Neural cell (in vitro differentiated cells): ENCODE measurements at regions not wholly inside any gene's neighbourhood (a gene's known extent, or its start where the extent isn't known, plus 50 kb on each side); places are given as distances from the start of the nearest gene placed in this dataset.

Experiments
- H2AFZ ChIP-seq: fragments of 200-600, 300-800 bp; sonication (generic), shearing (Covaris generic); 2 replicates; pipeline ENCODE4 v1.6.0; 2014; ENCODE audit warnings: low read depth, mild to moderate bottlenecking, antibody characterized with exemption, low read length, moderate library complexity
- H3F3A ChIP-seq: fragments of 200-600 bp; shearing (Covaris generic); 2 replicates; pipeline ENCODE4 v1.6.1; 2016; ENCODE audit warnings: mild to moderate bottlenecking, moderate library complexity, mixed read lengths, antibody characterized with exemption, low read length; ENCODE audit not compliant: insufficient read depth, poor library complexity, severe bottlenecking
- H3K27ac ChIP-seq: fragments of 200-600, 300-800 bp; sonication (generic), shearing (Covaris generic); 2 replicates; pipeline ENCODE4 v1.5.1; 2014; ENCODE audit warnings: mild to moderate bottlenecking, low read length, moderate library complexity
- H3K27me3 ChIP-seq: fragments of 300-800, 200-600 bp; sonication (generic), shearing (Covaris generic); 2 replicates; pipeline ENCODE4 v1.6.0; 2014; ENCODE audit warnings: mild to moderate bottlenecking, low read depth, low read length, moderate library complexity; ENCODE audit not compliant: insufficient read depth
- H3K36me3 ChIP-seq: fragments of 300-800, 200-600 bp; sonication (generic), shearing (Covaris generic); 2 replicates; pipeline ENCODE4 v1.5.1; 2014; ENCODE audit warnings: mild to moderate bottlenecking, antibody characterized with exemption, low read length, moderate library complexity; ENCODE audit not compliant: insufficient read depth
- H3K4me2 ChIP-seq: fragments of 300-800, 200-600 bp; sonication (generic), shearing (Covaris generic); 2 replicates; pipeline ENCODE4 v1.6.0; 2014; ENCODE audit warnings: mild to moderate bottlenecking, low read length
- H3K4me3 ChIP-seq: fragments of 300-800, 200-600 bp; sonication (generic), shearing (Covaris generic); 2 replicates; pipeline ENCODE4 v1.5.1; 2014; ENCODE audit warnings: mild to moderate bottlenecking, low read length, moderate library complexity
- H3K79me2 ChIP-seq: fragments of 200-600 bp; shearing (Covaris generic); replicated peaks from 2 replicates; pipeline ENCODE4 v1.6.0; 2014; ENCODE audit warnings: mild to moderate bottlenecking, low read length, moderate library complexity; ENCODE audit not compliant: insufficient read depth
- H3K9ac ChIP-seq: fragments of 300-800, 200-600 bp; sonication (generic), shearing (Covaris generic); 2 replicates; pipeline ENCODE4 v1.6.1; 2016; ENCODE audit warnings: mild to moderate bottlenecking, low read length, mixed read lengths
- H3K9me2 ChIP-seq: fragments of 200-600 bp; shearing (Covaris generic); 2 replicates; pipeline ENCODE4 v1.6.1; 2016; ENCODE audit warnings: mild to moderate bottlenecking, low read length, mixed read lengths; ENCODE audit not compliant: insufficient read depth
- H3K9me3 ChIP-seq: fragments of 200-600, 300-800 bp; sonication (generic), shearing (Covaris generic); 2 replicates; pipeline ENCODE4 v1.6.1; 2016; ENCODE audit warnings: mild to moderate bottlenecking, mixed run types, low read length, moderate library complexity, mixed read lengths
- H4K20me1 ChIP-seq: fragments of 200-600 bp; shearing (Covaris generic); 2 replicates; pipeline ENCODE4 v1.6.1; 2016; ENCODE audit warnings: mild to moderate bottlenecking, mixed run types; ENCODE audit not compliant: insufficient read depth
- CTCF ChIP-seq: fragments of 450-650 bp; IDR thresholded peaks from 2 replicates; pipeline ENCODE4 v1.5.1; 2014; ENCODE audit warnings: antibody characterized with exemption, mild to moderate bottlenecking, moderate library complexity; ENCODE audit not compliant: poor library complexity, severe bottlenecking
- EP300 ChIP-seq: fragments of 450-650 bp; conservative IDR thresholded peaks from 2 replicates; pipeline ENCODE4 v1.6.1; 2014; ENCODE audit warnings: antibody characterized with exemption, mild to moderate bottlenecking, moderate library complexity; ENCODE audit not compliant: poor library complexity, severe bottlenecking
- EZH2 ChIP-seq: fragments of 200-600, 300-800 bp; shearing (Covaris generic), sonication (generic); IDR thresholded peaks from 2 replicates; pipeline ENCODE4 v1.6.1; 2014; ENCODE audit warnings: antibody characterized with exemption, low read length, borderline replicate concordance, mild to moderate bottlenecking; ENCODE audit not compliant: insufficient read depth, poor library complexity, severe bottlenecking
- MXI1 ChIP-seq: fragments of 450-650 bp; conservative IDR thresholded peaks from 2 replicates; pipeline ENCODE4 v1.6.1; 2014; ENCODE audit warnings: antibody characterized with exemption, mild to moderate bottlenecking; ENCODE audit not compliant: poor library complexity, severe bottlenecking
- POLR2AphosphoS5 ChIP-seq: IDR thresholded peaks from 2 replicates; pipeline ENCODE4 v1.6.1; 2012
- RAD21 ChIP-seq: fragments of 450-650 bp; conservative IDR thresholded peaks from 2 replicates; pipeline ENCODE4 v1.6.1; 2014; ENCODE audit warnings: antibody characterized with exemption, mild to moderate bottlenecking, moderate library complexity
- SMC3 ChIP-seq: fragments of 450-650 bp; conservative IDR thresholded peaks from 2 replicates; pipeline ENCODE4 v1.6.1; 2014; ENCODE audit warnings: antibody characterized with exemption, mild to moderate bottlenecking, moderate library complexity; ENCODE audit not compliant: poor library complexity
- TAF1 ChIP-seq: IDR thresholded peaks from 2 replicates; pipeline ENCODE4 v1.6.1; 2012; ENCODE audit warnings: low read depth
- TF ChIP-seq, protein P1 (sequence below): IDR thresholded peaks from 2 replicates; pipeline ENCODE4 v1.6.1; 2012; ENCODE audit warnings: borderline replicate concordance

DNA sequence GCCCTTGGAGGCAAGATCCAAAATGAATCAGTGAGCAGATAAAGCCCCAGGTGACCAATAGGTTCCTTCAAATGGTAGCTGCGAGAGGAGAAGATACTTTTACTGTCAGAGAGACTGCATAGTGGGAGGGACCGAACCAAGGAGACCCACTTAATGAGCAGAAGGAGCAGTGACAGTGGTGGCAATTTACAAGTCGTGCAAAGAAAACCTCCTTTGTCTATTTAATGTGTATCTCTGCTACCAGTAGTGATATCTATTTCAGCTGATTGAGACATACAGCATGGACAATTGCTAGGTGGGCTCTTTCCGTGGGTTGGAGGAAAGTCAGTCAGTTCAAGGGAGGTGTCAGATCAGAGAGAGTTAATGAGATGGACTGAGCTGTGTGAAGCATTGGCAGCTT, 480.4 kb downstream of the GATA3 start:
- H3K27me3 ChIP-seq: no peaks in the 10 kb centered on the region
- no peak overlapping the region for H2AFZ ChIP-seq
- no peaks in the 10 kb centered on the region for H3K9me2 ChIP-seq
- no peaks in the 10 kb centered on the region for H4K20me1 ChIP-seq
- no peak overlapping the region for H3K4me2 ChIP-seq
- no peak overlapping the region for H3K4me3 ChIP-seq
- H3K79me2 ChIP-seq: no peaks in the 10 kb centered on the region
- H3K27ac ChIP-seq: no peak overlapping the region
- no peaks in the 10 kb centered on the region for H3K36me3 ChIP-seq
- no peak overlapping the region for H3K9ac ChIP-seq
- H3F3A ChIP-seq: no peaks in the 10 kb centered on the region
- no peak for TF ChIP-seq POLR2AphosphoS5
- TF ChIP-seq EP300: no peak
- no peak for TF ChIP-seq MXI1
- TF ChIP-seq EZH2: no peak
- TF ChIP-seq CTCF: no peak
- no peak for TF ChIP-seq SMC3
- TF ChIP-seq, protein P1, sequence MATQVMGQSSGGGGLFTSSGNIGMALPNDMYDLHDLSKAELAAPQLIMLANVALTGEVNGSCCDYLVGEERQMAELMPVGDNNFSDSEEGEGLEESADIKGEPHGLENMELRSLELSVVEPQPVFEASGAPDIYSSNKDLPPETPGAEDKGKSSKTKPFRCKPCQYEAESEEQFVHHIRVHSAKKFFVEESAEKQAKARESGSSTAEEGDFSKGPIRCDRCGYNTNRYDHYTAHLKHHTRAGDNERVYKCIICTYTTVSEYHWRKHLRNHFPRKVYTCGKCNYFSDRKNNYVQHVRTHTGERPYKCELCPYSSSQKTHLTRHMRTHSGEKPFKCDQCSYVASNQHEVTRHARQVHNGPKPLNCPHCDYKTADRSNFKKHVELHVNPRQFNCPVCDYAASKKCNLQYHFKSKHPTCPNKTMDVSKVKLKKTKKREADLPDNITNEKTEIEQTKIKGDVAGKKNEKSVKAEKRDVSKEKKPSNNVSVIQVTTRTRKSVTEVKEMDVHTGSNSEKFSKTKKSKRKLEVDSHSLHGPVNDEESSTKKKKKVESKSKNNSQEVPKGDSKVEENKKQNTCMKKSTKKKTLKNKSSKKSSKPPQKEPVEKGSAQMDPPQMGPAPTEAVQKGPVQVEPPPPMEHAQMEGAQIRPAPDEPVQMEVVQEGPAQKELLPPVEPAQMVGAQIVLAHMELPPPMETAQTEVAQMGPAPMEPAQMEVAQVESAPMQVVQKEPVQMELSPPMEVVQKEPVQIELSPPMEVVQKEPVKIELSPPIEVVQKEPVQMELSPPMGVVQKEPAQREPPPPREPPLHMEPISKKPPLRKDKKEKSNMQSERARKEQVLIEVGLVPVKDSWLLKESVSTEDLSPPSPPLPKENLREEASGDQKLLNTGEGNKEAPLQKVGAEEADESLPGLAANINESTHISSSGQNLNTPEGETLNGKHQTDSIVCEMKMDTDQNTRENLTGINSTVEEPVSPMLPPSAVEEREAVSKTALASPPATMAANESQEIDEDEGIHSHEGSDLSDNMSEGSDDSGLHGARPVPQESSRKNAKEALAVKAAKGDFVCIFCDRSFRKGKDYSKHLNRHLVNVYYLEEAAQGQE: no peak
- TF ChIP-seq RAD21: no peak
- TF ChIP-seq TAF1: no peak
- no peaks in the 10 kb centered on the region for H3K9me3 ChIP-seq

- H3K79me2 ChIP-seq: no peaks in the 10 kb centered on the region
- H3F3A ChIP-seq: no peaks in the 10 kb centered on the region
- H3K9ac ChIP-seq: no peak overlapping the region
- H2AFZ ChIP-seq: no peak overlapping the region
- peaks cover 4% of the 10 kb centered on the region for H3K9me3 ChIP-seq
- H3K4me3 ChIP-seq: no peak overlapping the region
- no peak for TF ChIP-seq EZH2
- no peaks in the 10 kb centered on the region for H3K36me3 ChIP-seq
- no peaks in the 10 kb centered on the region for H3K9me2 ChIP-seq
- H3K4me2 ChIP-seq: no peak overlapping the region
- H3K27me3 ChIP-seq: no peaks in the 10 kb centered on the region
- no peak overlapping the region for H3K27ac ChIP-seq
- H4K20me1 ChIP-seq: no peaks in the 10 kb centered on the region
Observed at GRCh38 chr10:8539056-8539455, 484.6 kb downstream of the GATA3 start.

- Histone ChIP-seq H2AFZ (no peak overlapping the region), H3K27me3 (no peaks in the 10 kb centered on the region), H3K9ac (no peak overlapping the region), H3K79me2 (no peaks in the 10 kb centered on the region), H3F3A (no peaks in the 10 kb centered on the region), H3K36me3 (no peaks in the 10 kb centered on the region), H3K27ac (no peak overlapping the region), H3K4me3 (no peak overlapping the region), H3K9me2 (no peaks in the 10 kb centered on the region), H3K9me3 (peaks cover 4% of the 10 kb centered on the region), H3K4me2 (no peak overlapping the region), H4K20me1 (no peaks in the 10 kb centered on the region)
- no peak for TF ChIP-seq TAF1
- no peak for TF ChIP-seq MXI1
- TF ChIP-seq SMC3: no peak
- no peak for TF ChIP-seq EP300
- TF ChIP-seq RAD21: no peak
- no peak for TF ChIP-seq POLR2AphosphoS5
- no peak for TF ChIP-seq EZH2
- TF ChIP-seq CTCF: no peak
- TF ChIP-seq, protein P1: no peak
Observed at GRCh38 chr10:8543361-8544056, 489.0 kb downstream of the GATA3 start.
